RKO (cell line): ENCODE measurements at regions not wholly inside any gene's neighbourhood (a gene's known extent, or its start where the extent isn't known, plus 50 kb on each side); places are given as distances from the start of the nearest gene placed in this dataset.
A peak's percentile ranks its signal among the peaks of the same experiment; 100 is the strongest.
"Not testable (repeated sequence)": the region's sequence is repeated elsewhere in the genome, so short reads cannot be mapped to it uniquely, and the experiment has no call there.

Experiments
- DNase-seq: peaks from one replicate; pipeline ENCODE4 v3.0.0-alpha.2; 2016; ENCODE audit warnings: low spot score

- DNase-seq = not testable (repeated sequence)
These were observed 51.4 kb upstream of the INPP4B start for GRCh38 chr4:142897518-142897917.

DNA sequence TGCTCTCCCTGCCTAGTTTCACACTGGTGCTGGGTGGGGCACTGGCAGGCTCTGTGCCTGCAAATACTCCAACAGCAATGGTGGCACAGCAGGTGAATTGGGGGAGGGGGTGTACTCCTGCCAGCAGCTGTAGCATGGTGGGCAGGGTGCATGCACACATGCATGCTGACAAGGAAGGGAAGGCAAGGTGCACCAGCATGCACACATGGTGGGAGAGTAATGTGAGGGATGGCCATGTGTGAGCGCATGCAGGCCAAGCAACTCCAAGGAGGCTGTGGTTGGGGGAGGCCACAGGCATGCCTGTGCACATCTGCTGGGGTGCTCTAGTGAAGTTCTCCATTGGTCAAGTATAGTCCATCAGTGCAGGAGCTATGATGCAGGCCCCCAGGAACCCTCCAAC is 54.5 kb upstream of the INPP4B start:
- DNase-seq = no peak

DNA sequence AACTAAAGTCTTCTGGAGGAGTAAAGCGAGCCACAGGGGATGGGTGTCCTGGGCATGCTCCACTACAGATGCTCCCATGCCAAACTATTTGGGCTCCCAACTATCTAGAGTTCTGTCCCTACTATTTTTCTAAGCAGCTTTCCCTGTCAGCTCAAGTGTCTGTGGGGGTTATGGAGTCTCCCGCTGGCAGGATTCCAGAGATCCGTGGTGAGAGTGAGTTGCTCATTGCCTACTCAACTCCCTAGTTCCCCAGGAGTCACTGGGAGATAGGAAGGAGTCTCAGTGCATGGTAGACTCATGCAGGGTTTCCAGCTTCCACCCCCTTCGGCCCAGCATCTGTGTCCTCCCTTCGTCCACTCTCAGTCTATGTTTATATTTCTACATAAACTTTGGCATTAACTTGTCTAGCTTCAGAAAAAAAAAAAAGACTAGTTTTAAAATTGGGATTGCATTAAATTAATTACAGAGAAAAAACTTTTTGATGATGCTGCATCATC is 55.1 kb upstream of the INPP4B start:
- DNase-seq = no peak

GRCh38 chr4:142903617-142904016 is 57.5 kb upstream of the INPP4B start:
- not testable (repeated sequence) for DNase-seq

DNA sequence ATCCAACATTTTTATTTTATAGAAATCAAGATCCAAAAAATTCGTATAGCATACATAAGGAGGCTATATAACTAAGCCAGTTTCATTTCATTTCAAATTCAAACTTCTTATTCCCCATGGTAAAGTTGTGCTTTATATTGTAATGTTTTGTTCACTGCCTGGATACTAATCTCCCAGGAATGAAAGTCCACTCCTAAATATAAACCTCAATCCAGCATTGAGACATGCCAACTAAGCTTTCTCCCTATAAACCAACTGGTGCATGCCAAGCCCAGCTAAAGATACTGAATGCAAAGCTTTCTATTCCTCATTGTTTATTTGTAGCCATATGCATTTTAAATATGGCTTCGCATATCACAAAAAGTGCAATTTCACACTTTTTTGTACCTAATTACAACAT is 63.8 kb upstream of the INPP4B start:
- DNase-seq = no peak

DNA sequence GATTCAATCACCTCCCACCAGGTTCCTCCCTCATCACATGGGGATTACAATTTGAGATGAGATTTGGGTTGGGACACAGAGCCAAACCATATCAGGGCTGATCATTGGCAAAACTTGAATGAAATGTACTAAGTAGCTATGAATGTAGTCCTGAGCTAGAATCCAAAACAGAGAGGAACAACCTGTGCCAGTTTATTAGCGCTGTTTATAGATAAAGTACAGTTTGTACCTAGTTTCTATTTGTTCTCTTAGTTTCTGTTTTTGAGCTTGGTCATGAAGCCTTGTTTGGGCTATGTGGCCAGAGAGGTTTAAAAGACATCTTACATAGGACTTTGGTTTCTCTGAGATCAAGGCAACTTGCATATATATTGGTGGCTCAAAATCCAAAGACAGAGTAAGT is 66.9 kb upstream of the INPP4B start:
- DNase-seq = no peak

DNA sequence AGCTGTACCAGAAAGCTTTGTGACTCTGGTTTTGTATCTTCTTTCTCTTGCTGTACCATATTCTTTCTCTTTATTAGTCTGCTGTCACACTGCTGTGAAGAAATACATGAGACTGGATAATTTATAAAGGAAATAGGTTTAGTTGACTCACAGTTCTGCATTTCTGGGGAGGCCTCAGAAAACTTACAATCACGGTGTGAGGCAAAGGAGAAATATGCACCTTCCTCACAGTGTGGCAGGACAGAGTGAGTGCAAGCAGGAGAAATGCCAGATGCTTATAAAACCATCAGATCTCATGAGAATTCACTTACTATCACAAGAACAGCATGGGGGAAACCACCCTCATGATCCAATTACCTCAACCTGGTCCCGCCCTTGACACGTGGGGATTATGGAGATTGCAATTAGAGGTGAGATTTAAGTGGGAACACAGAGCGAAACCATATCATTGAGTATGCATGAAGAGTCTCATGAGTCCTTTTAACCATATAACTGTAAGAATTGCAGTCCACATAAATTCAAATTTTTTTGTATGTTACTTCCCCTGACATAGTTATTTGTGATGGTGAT is 67.4 kb upstream of the INPP4B start:
- DNase-seq = no peak

DNA sequence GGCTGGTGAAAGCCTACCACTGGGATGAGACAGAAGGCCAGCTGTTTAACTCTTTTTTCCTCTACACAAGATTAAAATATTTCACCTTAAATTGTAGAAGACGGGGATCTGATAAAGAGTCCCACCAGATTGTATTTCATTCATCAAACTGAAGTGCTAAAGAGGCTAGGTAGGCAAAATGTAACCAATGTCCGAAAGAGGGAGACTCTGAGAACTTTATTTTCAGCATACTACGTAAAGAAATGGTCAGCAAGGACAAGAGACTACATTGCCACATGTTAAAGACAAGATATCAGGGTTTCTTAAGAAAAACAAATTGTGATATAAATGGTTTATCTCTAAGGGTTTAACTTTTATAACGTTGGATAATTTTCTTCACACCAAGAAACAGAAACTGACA is 71.6 kb upstream of the INPP4B start:
- no peak for DNase-seq

DNA sequence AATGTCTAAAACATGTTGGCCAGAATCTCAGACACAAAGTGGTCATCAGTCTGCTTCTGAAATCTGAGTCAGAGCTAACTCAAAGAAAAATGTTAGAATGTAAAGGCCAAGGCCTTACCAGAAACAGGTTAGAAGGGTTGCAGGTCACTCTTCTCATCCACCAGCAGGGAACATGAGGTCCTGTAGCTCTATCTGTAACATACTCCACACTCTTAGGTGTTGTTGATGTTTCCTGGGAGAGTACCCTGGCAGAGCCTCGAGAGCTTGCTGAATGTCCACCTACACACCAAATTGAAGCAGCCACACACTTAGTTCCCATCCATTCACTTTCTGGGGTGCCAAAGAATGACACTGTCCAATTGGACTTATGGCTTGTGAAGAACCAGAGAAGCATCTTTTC is 76.6 kb upstream of the INPP4B start:
- no peak for DNase-seq

DNA sequence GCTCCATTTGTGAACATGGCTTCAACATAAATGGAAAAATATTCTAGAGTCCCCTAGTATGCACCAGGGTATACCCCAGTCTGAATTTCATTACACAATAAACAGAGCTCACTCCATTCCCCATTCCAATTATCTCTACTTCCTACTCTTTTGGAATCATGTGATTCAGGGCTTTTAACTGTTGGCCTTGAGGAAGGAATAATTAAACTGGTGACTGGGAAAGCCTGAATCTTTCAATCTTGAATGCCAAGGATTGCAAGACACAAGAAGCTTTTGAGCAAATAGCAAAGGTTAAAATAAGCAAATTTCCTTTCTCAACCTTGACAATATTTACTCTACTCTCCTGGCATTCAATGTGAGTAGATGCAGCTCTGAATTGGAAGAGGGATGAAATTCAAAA is 77.5 kb upstream of the INPP4B start:
- DNase-seq = no peak

DNA sequence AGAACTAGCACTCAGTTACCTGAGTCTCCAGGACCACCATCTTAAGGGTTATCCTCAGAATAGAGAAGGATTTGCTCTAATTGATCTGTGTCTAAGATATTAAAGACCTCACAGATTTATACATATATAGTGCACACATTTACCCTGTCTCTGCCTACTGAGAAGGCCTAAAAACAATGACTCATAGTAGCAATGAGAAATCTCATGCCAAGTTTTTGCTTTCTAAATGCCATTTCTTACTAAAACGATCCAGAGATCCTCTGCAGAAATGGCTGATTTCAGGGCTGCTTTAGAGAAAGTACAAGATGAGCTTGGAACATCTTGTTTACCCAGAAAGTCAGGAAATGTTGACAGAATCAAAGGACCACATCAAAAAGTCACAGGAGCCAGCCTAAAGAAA is 79.1 kb upstream of the INPP4B start:
- no peak for DNase-seq

- DNase-seq = no peak
These were observed 81.6 kb upstream of the INPP4B start for GRCh38 chr4:142927721-142928120.

DNA sequence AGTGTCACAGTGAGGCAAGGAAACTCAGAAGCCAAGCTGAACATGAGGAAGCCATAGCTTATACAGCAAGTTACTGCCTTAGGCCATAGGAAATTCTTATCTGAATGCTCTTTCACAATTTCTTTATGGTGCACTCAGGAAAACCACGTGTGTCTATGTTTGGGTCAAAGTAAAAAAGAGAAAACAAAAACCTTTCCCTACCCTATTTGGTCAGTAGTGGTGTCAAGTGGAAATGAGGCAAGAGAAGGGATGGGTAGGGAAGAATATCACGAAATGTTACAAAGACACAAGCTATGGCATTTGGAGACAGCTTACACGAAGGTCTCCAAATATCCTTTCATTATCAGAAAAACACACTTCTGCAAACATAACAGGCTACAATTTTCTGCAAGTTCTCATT is 83.4 kb upstream of the INPP4B start:
- no peak for DNase-seq

GRCh38 chr4:142933207-142933606 is 87.1 kb upstream of the INPP4B start:
- DNase-seq = peak; percentile 25

DNA sequence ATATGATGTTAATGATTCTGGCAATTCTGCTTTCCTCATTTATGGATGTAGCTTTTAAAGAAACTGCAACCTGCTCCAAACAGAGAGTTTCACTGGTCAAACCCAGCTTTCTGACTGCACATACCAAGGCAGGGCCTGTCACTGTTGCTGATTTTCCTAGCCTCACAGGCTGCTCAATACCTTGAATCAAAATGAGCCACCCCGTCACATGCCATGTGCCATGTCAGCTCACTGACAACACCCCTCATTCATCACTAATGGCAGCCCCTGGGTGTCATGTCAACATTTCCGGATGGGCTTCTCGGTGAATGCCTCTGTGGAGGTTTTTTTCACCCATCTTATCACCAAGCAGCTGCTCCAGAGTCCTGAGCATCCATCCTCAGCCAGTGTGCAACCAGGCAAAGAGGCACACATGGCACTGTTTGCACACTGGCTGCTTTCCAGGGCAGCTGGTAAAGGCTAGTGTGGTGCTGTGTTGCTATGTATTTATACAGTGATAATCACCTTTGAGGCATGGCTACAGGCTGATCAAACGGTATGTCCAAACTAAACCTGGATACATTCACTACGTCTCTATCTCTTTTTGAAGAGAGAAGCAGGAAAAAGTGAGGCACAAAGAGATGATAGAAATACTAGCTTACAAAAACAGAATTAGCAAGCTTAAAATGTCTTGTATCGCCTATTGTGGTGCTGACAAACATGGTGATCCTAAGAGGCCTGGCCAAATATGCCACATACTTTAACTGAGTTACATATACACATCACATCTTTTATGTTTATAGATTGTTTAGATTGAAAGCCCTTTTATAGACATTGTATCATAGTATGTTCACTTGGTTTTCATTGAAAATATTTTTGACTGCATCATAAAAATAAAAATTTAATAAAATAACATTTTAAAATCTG is 94.6 kb upstream of the INPP4B start:
- DNase-seq = no peak

- DNase-seq = no peak
These were observed 98.5 kb upstream of the INPP4B start for GRCh38 chr4:142944565-142944964.

DNA sequence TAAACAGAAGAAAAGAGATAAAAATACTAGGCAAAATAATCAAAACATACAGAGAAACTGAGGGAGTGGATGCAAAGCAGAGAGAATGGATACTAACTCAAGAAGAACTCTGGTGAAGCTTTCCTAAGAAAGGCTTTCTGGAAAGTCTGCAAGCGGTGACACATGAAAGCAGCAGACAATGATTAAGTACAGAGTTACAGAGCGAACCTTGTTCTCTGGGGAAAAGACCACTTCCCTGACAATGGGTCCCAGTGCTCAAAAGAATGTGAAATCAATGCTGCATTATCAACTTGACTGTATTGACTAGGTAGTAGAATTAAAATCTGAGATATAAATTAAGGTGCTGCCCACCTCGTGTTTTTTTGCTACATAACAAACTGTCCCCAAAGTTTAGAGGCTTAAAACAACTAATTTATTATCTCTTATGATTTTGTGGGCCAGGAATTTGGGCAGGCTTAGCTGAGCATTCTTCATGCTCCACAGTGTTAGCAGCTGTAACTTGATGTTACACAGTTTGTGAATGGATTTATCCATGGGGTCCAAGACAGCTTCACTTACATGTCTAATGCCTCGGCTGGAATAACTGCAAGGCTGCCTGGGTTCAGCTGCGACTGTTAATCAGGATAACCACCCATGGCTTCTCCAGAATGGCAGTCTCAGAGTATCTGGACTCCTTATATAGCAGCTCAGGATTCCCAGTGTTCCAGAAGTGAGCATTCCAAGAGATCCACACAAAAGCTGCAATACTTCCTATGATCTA is 106.9 kb upstream of the INPP4B start:
- DNase-seq = no peak

- DNase-seq = no peak
These were observed 108.3 kb upstream of the INPP4B start for GRCh38 chr4:142954415-142954814.

DNA sequence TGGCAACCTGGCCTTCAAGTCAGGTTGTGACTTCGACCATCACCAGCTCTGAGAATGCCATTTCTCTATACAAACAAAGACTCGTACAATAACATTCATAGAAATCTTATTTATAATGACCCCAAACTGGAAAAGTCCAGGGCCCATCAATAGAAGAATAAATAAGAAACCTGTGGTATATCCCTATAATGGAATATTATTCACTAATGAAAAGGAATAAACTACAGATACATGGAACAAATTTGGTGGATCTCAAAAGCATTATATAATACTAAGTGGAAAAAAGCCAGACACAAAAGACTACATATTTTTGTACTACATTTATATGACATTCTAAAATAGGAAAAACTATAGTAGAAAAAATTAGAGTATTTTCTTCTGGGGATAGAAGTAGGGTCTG is 109.4 kb upstream of the INPP4B start:
- DNase-seq = no peak

DNA sequence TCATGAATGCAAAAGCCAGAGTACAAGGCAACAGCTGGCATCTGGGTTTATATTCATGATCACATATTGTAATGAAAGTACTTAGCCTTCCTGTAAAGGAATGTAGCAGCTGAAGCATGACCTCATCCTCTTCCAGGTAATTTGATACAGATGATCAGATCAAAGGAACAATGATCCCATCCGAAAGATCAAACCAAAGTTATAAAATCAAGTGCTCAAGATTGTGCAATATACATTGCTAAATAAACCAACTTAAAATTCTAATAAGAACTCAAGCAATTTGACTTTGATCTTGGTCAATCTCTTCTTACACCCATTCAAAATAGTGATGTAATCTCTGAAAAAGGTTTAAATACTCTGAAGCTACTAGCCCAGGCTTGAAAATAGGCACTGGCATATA is 113.1 kb upstream of the INPP4B start:
- DNase-seq = no peak

DNA sequence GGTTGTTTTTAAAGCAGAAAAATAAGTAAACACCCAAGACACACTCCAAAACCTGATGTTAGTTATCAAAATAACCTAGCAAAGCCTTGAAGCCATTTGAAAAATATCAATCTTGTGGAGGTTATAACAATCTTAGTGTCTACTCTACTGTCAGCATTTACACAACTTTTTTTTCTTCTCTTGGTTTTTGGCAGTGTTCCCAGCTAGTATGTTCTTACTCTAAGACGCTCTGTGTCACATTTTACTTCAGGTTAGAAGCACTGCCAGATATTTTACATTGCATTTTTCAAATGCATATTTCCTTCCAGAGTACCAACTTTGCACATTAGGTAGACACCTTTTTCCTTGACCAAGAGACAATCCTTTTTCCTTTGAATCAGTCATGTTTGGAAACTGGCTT is 114.0 kb upstream of the INPP4B start:
- no peak for DNase-seq

- no peak for DNase-seq
These were observed 115.0 kb upstream of the INPP4B start for GRCh38 chr4:142960867-142961644.
